ENCODE measurements at regions not wholly inside any gene's neighbourhood (a gene's known extent, or its start where the extent isn't known, plus 50 kb on each side); places are given as distances from the start of the nearest gene placed in this dataset.

DNA sequence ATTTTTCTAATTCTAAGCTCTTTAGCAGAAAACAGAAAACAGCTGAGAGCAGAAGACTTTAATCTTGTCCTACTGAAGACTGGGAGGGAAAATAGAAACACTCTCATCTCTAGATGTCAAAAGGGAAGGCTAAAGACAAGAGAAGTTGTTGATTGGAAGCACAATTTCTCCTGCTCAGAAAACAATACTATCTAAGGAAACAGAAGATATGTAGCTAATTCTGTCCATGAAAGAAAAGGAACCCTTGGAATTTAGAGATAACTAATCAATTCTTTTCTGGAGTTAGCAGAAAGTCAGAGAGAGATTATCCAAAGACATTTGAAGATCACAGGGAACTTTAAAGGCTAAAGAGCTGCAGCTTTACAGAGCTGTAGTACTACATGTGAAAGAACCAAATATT is 126.2 kb downstream of the HSD17B3 start:
- H3K27ac ChIP-seq = no peak overlapping the region
- H3K27me3 ChIP-seq (ENCODE audit: insufficient read depth, low read depth) = no peaks in the 10 kb centered on the region
- no peaks in the 10 kb centered on the region for H4K20me1 ChIP-seq (ENCODE audit: insufficient read depth)
- H3K4me2 ChIP-seq = no peak overlapping the region
- no peaks in the 10 kb centered on the region for H3K36me3 ChIP-seq (ENCODE audit: insufficient read depth)
- H3K4me1 ChIP-seq (ENCODE audit: low read depth, poor library complexity, severe bottlenecking) = no peaks in the 10 kb centered on the region
- no peak overlapping the region for H2AFZ ChIP-seq (ENCODE audit: low read depth)
- H3K79me2 ChIP-seq (ENCODE audit: insufficient read depth, low read depth) = no peaks in the 10 kb centered on the region
- TF ChIP-seq CTCF (conservative IDR thresholded peaks at IDR 0.05; ENCODE audit: low read depth, low read length) = no peak
- no peak overlapping the region for H3K4me3 ChIP-seq (IDR thresholded peaks at IDR 0.05; ENCODE audit: insufficient read depth, low read depth, low read length)
- no peak overlapping the region for H3K9ac ChIP-seq

- Histone ChIP-seq H2AFZ (ENCODE audit: low read depth) (no peak overlapping the region), H3K27ac (no peak overlapping the region), H3K4me1 (ENCODE audit: low read depth, poor library complexity, severe bottlenecking) (no peaks in the 10 kb centered on the region), H3K4me3 (IDR thresholded peaks at IDR 0.05; ENCODE audit: insufficient read depth, low read depth, low read length) (no peak overlapping the region), H3K9ac (no peak overlapping the region), H3K4me2 (no peak overlapping the region), H3K36me3 (ENCODE audit: insufficient read depth) (no peaks in the 10 kb centered on the region), H4K20me1 (ENCODE audit: insufficient read depth) (no peaks in the 10 kb centered on the region), H3K27me3 (ENCODE audit: insufficient read depth, low read depth) (no peaks in the 10 kb centered on the region), H3K79me2 (ENCODE audit: insufficient read depth, low read depth) (no peaks in the 10 kb centered on the region)
- no peak for TF ChIP-seq CTCF (conservative IDR thresholded peaks at IDR 0.05; ENCODE audit: low read depth, low read length)
These were observed 127.0 kb downstream of the HSD17B3 start for GRCh38 chr9:96175001-96175400.

DNA sequence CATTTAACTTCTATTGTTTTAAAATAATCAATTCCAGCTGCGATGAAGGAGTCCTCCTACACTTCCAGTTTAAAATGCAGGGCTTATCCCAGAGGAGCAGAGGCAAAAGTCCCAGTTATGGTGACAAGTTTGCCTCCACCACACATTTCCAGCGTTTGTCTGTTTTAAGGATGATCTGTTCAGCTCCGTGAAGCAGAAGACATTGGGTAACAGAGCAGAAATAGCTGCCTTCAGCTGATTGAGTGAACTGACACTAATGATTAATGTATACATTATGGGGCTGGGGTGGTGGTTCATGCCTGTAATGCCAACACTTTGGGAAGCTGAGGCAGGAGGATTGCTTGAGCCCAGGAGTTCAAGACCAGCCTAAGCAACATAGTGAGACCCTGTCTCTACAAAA is 127.6 kb downstream of the HSD17B3 start:
- no peak overlapping the region for H2AFZ ChIP-seq (ENCODE audit: low read depth)
- H3K4me3 ChIP-seq (IDR thresholded peaks at IDR 0.05; ENCODE audit: insufficient read depth, low read depth, low read length) = no peak overlapping the region
- no peak overlapping the region for H3K4me2 ChIP-seq
- TF ChIP-seq CTCF (conservative IDR thresholded peaks at IDR 0.05; ENCODE audit: low read depth, low read length) = no peak
- H3K27ac ChIP-seq = no peak overlapping the region
- H3K9ac ChIP-seq = no peak overlapping the region
- H3K4me1 ChIP-seq (ENCODE audit: low read depth, poor library complexity, severe bottlenecking) = no peaks in the 10 kb centered on the region
- no peaks in the 10 kb centered on the region for H3K79me2 ChIP-seq (ENCODE audit: insufficient read depth, low read depth)
- no peaks in the 10 kb centered on the region for H3K36me3 ChIP-seq (ENCODE audit: insufficient read depth)
- H3K27me3 ChIP-seq (ENCODE audit: insufficient read depth, low read depth) = no peaks in the 10 kb centered on the region
- H4K20me1 ChIP-seq (ENCODE audit: insufficient read depth) = no peaks in the 10 kb centered on the region

DNA sequence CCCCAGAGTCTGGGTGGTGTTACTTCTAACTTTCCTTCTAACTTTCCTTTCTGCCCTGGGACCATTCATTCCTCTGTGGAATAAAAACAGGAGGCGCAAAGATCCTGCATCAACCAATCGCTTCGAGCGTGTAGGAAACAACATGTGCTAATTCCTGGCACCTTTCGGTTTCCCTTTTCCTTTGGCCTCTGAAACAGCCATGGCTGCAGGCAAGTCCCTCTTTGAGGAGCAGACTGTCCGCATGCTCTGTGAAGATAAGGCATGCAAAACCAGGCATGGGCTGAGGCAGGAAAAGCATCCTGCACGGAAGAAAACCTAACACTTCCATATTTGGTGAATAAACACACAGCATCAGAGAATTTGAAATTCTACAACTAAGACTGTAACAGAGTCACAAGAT is 128.3 kb downstream of the HSD17B3 start:
- Histone ChIP-seq H3K4me3 (IDR thresholded peaks at IDR 0.05; ENCODE audit: insufficient read depth, low read depth, low read length) (no peak overlapping the region), H2AFZ (ENCODE audit: low read depth) (no peak overlapping the region), H3K27me3 (ENCODE audit: insufficient read depth, low read depth) (no peaks in the 10 kb centered on the region), H3K4me2 (no peak overlapping the region), H4K20me1 (ENCODE audit: insufficient read depth) (no peaks in the 10 kb centered on the region), H3K36me3 (ENCODE audit: insufficient read depth) (no peaks in the 10 kb centered on the region), H3K27ac (no peak overlapping the region), H3K9ac (no peak overlapping the region), H3K79me2 (ENCODE audit: insufficient read depth, low read depth) (no peaks in the 10 kb centered on the region), H3K4me1 (ENCODE audit: low read depth, poor library complexity, severe bottlenecking) (no peaks in the 10 kb centered on the region)
- TF ChIP-seq CTCF (conservative IDR thresholded peaks at IDR 0.05; ENCODE audit: low read depth, low read length) = no peak

GRCh38 chr9:96172797-96173196 is 129.2 kb downstream of the HSD17B3 start:
- Histone ChIP-seq H2AFZ (ENCODE audit: low read depth) (no peak overlapping the region), H3K4me1 (ENCODE audit: low read depth, poor library complexity, severe bottlenecking) (no peaks in the 10 kb centered on the region), H3K27ac (no peak overlapping the region), H3K4me3 (IDR thresholded peaks at IDR 0.05; ENCODE audit: insufficient read depth, low read depth, low read length) (no peak overlapping the region), H3K27me3 (ENCODE audit: insufficient read depth, low read depth) (no peaks in the 10 kb centered on the region), H3K4me2 (no peak overlapping the region), H3K79me2 (ENCODE audit: insufficient read depth, low read depth) (no peaks in the 10 kb centered on the region), H3K36me3 (ENCODE audit: insufficient read depth) (no peaks in the 10 kb centered on the region), H3K9ac (no peak overlapping the region), H4K20me1 (ENCODE audit: insufficient read depth) (no peaks in the 10 kb centered on the region)
- TF ChIP-seq CTCF (conservative IDR thresholded peaks at IDR 0.05; ENCODE audit: low read depth, low read length) = no peak

All from KMS-11 (cell line).